BLaER1 treated with 17β-estradiol and CSF1 and Interleukin-3, amounts not matched to agents 10 nM and 100 nM (cell line): ENCODE measurements at regions not wholly inside any gene's neighbourhood (a gene's known extent, or its start where the extent isn't known, plus 50 kb on each side); places are given as distances from the start of the nearest gene placed in this dataset.
A peak's percentile ranks its signal among the peaks of the same experiment; 100 is the strongest.
"Not testable (repeated sequence)": the region's sequence is repeated elsewhere in the genome, so short reads cannot be mapped to it uniquely, and the experiment has no call there.

Experiments used
- H3K27ac ChIP-seq, 11 experiments: shearing (Covaris generic); formaldehyde crosslinking; 2 replicates each; pipeline ENCODE4 v1.8.1; 2022
- H3K27me3 ChIP-seq, 11 experiments: shearing (Covaris generic); formaldehyde crosslinking; 2 replicates each; pipeline ENCODE4 v1.8.1; 2022
- H3K36me3 ChIP-seq, 11 experiments: shearing (Covaris generic); formaldehyde crosslinking; 2 replicates each; pipeline ENCODE4 v1.8.1; 2022
- H3K4me1 ChIP-seq, 10 experiments: shearing (Covaris generic); formaldehyde crosslinking; 2 replicates each; pipeline ENCODE4 v1.8.1; 2022
- H3K4me2 ChIP-seq, 11 experiments: shearing (Covaris generic); formaldehyde crosslinking; 2 replicates each; pipeline ENCODE4 v1.8.1; 2022
- H3K4me3 ChIP-seq, 10 experiments: shearing (Covaris generic); formaldehyde crosslinking; 2 replicates each; pipeline ENCODE4 v1.8.1; 2022
- H3K9ac ChIP-seq, 11 experiments: shearing (Covaris generic); formaldehyde crosslinking; 2 replicates each; pipeline ENCODE4 v1.8.1; 2022
- H3K9me3 ChIP-seq, 11 experiments: shearing (Covaris generic); formaldehyde crosslinking; replicated peaks in 1 of 11; 2 replicates each; pipeline ENCODE4 v1.8.1; 2022
- H4K20me1 ChIP-seq, 11 experiments: shearing (Covaris generic); formaldehyde crosslinking; 2 replicates each; pipeline ENCODE4 v1.8.1; 2022
- Cebpa-rat ChIP-seq, 11 experiments: shearing (Covaris generic); IDR thresholded peaks; 2 replicates each; pipeline ENCODE4 v1.8.1; 2022

GRCh38 chr4:128648021-128648420 is 161.5 kb upstream of the JADE1 start:
- H3K9ac ChIP-seq, result no peak overlapping the region
- H3K27me3 ChIP-seq, result no peaks in the 10 kb centered on the region
- peaks cover 0 to 5% (median 0%) of the 10 kb centered on the region in 11 experiments; a peak in 1 of 22 replicates for H3K9me3 ChIP-seq
- H3K4me2 ChIP-seq, result no peak overlapping the region
- TF ChIP-seq Cebpa-rat (IDR thresholded peaks at IDR 0.05), result no peak
- H3K27ac ChIP-seq, result no peak overlapping the region
- no peaks in the 10 kb centered on the region for H4K20me1 ChIP-seq
- no peak overlapping the region for H3K4me3 ChIP-seq
- no peaks in the 10 kb centered on the region for H3K4me1 ChIP-seq
- H3K36me3 ChIP-seq, result no peaks in the 10 kb centered on the region

DNA sequence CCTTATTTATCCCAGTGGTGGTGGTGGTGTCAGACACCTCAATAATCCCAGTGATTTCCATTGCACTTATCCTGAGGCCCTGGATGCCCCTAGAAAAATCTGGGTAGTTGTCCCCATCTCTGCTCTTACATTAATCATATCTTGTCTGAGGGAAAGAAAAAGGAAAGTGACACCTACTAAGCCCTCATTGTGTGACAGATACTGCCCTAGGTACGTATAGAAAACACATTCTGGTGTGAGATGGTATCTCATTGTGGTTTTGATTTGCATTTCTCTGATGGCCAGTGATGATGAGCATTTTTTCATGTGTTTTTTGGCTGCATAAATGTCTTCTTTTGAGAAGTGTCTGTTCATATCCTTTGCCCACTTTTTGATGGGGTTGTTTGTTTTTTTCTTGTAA is 162.6 kb upstream of the JADE1 start:
- H3K4me2 ChIP-seq, H3K27me3 ChIP-seq, H3K4me3 ChIP-seq, H3K36me3 ChIP-seq, H3K4me1 ChIP-seq, H3K27ac ChIP-seq, H4K20me1 ChIP-seq, H3K9me3 ChIP-seq, H3K9ac ChIP-seq: not testable (repeated sequence)

- H3K36me3 ChIP-seq, H3K4me1 ChIP-seq, H3K27me3 ChIP-seq, H3K9ac ChIP-seq, H3K9me3 ChIP-seq, H3K4me2 ChIP-seq, H4K20me1 ChIP-seq, H3K4me3 ChIP-seq, H3K27ac ChIP-seq: not testable (repeated sequence)
Observed at GRCh38 chr4:128644693-128645654, 164.5 kb upstream of the JADE1 start.

- H3K4me2 ChIP-seq, H3K9ac ChIP-seq, H3K4me3 ChIP-seq, H3K4me1 ChIP-seq, H3K9me3 ChIP-seq, H3K27ac ChIP-seq, H3K27me3 ChIP-seq, H4K20me1 ChIP-seq, H3K36me3 ChIP-seq: not testable (repeated sequence)
Observed at GRCh38 chr4:128644107-128644506, 165.4 kb upstream of the JADE1 start.

DNA sequence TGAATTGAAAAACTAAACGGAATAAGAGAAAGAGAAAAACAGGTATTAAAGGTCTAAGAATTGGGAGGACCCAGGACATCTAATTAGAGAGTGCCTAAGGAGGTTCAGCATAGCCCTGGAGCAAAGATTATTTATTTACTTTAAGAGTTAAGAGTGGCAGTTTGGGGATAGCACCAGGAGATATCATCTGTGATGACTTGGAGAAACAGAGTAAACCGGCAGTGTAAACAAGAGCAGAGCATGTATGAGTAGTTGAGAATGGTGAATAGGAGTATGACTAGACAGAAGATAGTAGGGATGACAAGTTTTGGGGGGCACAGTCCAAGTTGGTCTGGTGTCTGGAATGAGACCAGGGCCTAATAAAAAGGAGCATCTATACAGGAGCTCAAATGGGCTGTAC is 167.9 kb upstream of the JADE1 start:
- not testable (repeated sequence) for H3K27me3 ChIP-seq, H3K27ac ChIP-seq, H3K4me2 ChIP-seq, H3K9me3 ChIP-seq, H3K9ac ChIP-seq, H4K20me1 ChIP-seq, H3K4me3 ChIP-seq, H3K4me1 ChIP-seq, H3K36me3 ChIP-seq

DNA sequence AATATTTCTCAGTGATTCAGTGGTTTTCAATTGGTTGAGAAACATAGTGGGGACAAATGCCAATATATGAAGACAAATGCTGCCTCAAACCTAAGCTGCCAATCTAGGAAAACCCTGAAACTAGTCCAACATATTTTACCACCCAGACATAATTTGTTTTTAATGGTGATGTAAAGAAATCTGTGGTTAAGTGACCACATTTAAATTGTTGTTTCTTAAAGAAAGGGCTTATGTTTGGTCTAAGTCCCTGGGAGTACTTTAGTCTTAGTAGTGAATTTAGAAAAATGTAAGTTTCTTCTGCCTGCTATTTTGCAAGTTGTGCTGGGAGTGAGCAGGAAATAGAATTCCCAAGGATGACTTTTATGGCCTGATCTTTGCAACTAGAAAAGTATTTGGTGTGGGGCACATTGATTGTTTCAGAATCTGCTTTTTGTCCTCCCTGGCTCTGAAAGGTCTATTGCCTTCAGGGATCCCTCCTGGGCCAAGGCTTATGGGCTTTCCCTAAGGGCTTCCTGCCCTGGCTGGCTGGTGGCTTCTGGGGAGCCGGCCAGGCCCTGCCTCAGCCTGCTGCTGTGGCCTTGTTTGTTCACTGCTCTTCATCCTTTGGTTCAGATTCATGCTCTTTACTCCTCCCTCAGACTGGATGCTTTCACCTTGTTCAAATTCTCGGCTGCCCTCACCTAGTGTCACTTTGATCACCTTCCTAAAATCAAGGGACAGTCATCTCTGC is 169.8 kb upstream of the JADE1 start:
- Histone ChIP-seq H3K9me3 (no peaks in the 10 kb centered on the region; a peak in 1 of 22 replicates), H4K20me1 (no peaks in the 10 kb centered on the region), H3K36me3 (no peaks in the 10 kb centered on the region), H3K27me3 (no peaks in the 10 kb centered on the region), H3K9ac (no peak overlapping the region), H3K4me3 (no peak overlapping the region), H3K4me1 (no peaks in the 10 kb centered on the region), H3K4me2 (no peak overlapping the region), H3K27ac (no peak overlapping the region)
- no peak for TF ChIP-seq Cebpa-rat (IDR thresholded peaks at IDR 0.05)

- H3K27ac ChIP-seq, result no peak overlapping the region
- no peaks in the 10 kb centered on the region for H3K4me1 ChIP-seq
- H4K20me1 ChIP-seq, result no peaks in the 10 kb centered on the region
- H3K27me3 ChIP-seq, result no peaks in the 10 kb centered on the region
- no peak overlapping the region for H3K9ac ChIP-seq
- H3K4me3 ChIP-seq, result no peak overlapping the region
- H3K36me3 ChIP-seq, result no peaks in the 10 kb centered on the region
- TF ChIP-seq Cebpa-rat (IDR thresholded peaks at IDR 0.05), result no peak
- H3K4me2 ChIP-seq, result no peak overlapping the region
- no peaks in the 10 kb centered on the region for H3K9me3 ChIP-seq
Observed at GRCh38 chr4:128636906-128637305, 172.6 kb upstream of the JADE1 start.

DNA sequence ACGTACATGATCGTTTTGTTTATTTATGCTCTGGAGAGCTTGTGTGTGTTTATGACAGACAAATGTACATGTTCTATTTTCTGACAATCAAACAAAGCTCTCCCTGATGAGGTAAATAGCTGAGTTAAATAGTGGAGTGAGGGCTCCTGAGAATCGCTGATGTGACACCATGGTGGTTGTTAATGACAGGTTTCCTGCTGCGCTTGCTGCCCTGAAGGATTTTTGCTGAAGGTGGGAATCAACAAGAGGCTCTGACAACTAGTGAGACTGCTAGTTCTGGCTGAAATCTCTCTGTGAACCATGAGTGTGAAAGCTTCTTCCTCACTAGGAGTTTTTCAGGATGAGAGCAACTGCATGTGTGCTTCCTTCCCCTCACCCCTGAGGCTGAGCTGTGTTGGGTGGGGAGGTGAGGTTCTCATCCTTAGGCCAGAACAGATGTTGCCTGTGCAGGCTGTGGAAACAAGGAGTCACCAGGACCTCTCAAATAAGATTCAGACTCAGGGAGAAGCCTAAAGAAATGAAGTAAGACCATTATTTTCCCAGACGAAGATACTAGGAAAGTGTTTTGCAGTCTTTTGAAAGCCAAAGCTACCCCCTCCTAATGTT is 173.4 kb upstream of the JADE1 start:
- H4K20me1 ChIP-seq, result no peaks in the 10 kb centered on the region
- no peaks in the 10 kb centered on the region for H3K36me3 ChIP-seq
- H3K4me1 ChIP-seq, result no peaks in the 10 kb centered on the region
- H3K9me3 ChIP-seq, result no peaks in the 10 kb centered on the region
- no peak overlapping the region for H3K4me2 ChIP-seq
- H3K27me3 ChIP-seq, result no peaks in the 10 kb centered on the region
- H3K4me3 ChIP-seq, result no peak overlapping the region
- TF ChIP-seq Cebpa-rat (IDR thresholded peaks at IDR 0.05), result no peak
- no peak overlapping the region for H3K9ac ChIP-seq
- no peak overlapping the region for H3K27ac ChIP-seq

GRCh38 chr4:128635141-128635954 is 174.2 kb upstream of the JADE1 start:
- Histone ChIP-seq H3K27me3 (no peaks in the 10 kb centered on the region), H3K27ac (no peak overlapping the region), H3K4me1 (no peaks in the 10 kb centered on the region), H3K4me3 (no peak overlapping the region), H3K4me2 (no peak overlapping the region), H4K20me1 (no peaks in the 10 kb centered on the region), H3K36me3 (no peaks in the 10 kb centered on the region), H3K9ac (no peak overlapping the region), H3K9me3 (no peaks in the 10 kb centered on the region)
- TF ChIP-seq Cebpa-rat (IDR thresholded peaks at IDR 0.05), result 0 out of 22 replicates have a peak, but pooled peaks of 1 of the 11 experiments have one; percentile 43
